ENCODE measurements at regions not wholly inside any gene's neighbourhood (a gene's known extent, or its start where the extent isn't known, plus 50 kb on each side); places are given as distances from the start of the nearest gene placed in this dataset.

GRCh38 chr5:174177531-174177930 is 132.0 kb downstream of the NSG2 start:
- TF ChIP-seq CTCF (IDR thresholded peaks at IDR 0.05; ENCODE audit: poor library complexity, severe bottlenecking) = no peak
- ATAC-seq (ENCODE audit: low read depth) (no peak), DNase-seq (ENCODE audit: low spot score) (no peak)
- no peaks in the 10 kb centered on the region for H3K36me3 ChIP-seq (ENCODE audit: low read depth)
- no peak overlapping the region for H3K4me3 ChIP-seq (ENCODE audit: severe bottlenecking)
- H3K27ac ChIP-seq (ENCODE audit: poor library complexity, severe bottlenecking) = no peak overlapping the region
- H3K27me3 ChIP-seq (ENCODE audit: insufficient read depth, poor library complexity, severe bottlenecking) = no peaks in the 10 kb centered on the region
- no peaks in the 10 kb centered on the region for H3K4me1 ChIP-seq (ENCODE audit: insufficient read depth, poor library complexity, severe bottlenecking)
- no peaks in the 10 kb centered on the region for H3K9me3 ChIP-seq (ENCODE audit: severe bottlenecking)

GRCh38 chr5:174177976-174178605 is 132.6 kb downstream of the NSG2 start:
- no peak overlapping the region for H3K4me3 ChIP-seq (ENCODE audit: severe bottlenecking)
- no peak for TF ChIP-seq CTCF (IDR thresholded peaks at IDR 0.05; ENCODE audit: poor library complexity, severe bottlenecking)
- no peaks in the 10 kb centered on the region for H3K9me3 ChIP-seq (ENCODE audit: severe bottlenecking)
- H3K27ac ChIP-seq (ENCODE audit: poor library complexity, severe bottlenecking) = no peak overlapping the region
- ATAC-seq (ENCODE audit: low read depth) = no peak
- no peaks in the 10 kb centered on the region for H3K27me3 ChIP-seq (ENCODE audit: insufficient read depth, poor library complexity, severe bottlenecking)
- no peak for DNase-seq (ENCODE audit: low spot score)
- no peaks in the 10 kb centered on the region for H3K4me1 ChIP-seq (ENCODE audit: insufficient read depth, poor library complexity, severe bottlenecking)
- no peaks in the 10 kb centered on the region for H3K36me3 ChIP-seq (ENCODE audit: low read depth)

- H3K4me3 ChIP-seq (ENCODE audit: severe bottlenecking) = no peak overlapping the region
- H3K4me1 ChIP-seq (ENCODE audit: insufficient read depth, poor library complexity, severe bottlenecking) = no peaks in the 10 kb centered on the region
- H3K9me3 ChIP-seq (ENCODE audit: severe bottlenecking) = no peaks in the 10 kb centered on the region
- H3K27me3 ChIP-seq (ENCODE audit: insufficient read depth, poor library complexity, severe bottlenecking) = no peaks in the 10 kb centered on the region
- ATAC-seq (ENCODE audit: low read depth) = no peak
- TF ChIP-seq CTCF (IDR thresholded peaks at IDR 0.05; ENCODE audit: poor library complexity, severe bottlenecking) = no peak
- DNase-seq (ENCODE audit: low spot score) = no peak
- no peak overlapping the region for H3K27ac ChIP-seq (ENCODE audit: poor library complexity, severe bottlenecking)
- no peaks in the 10 kb centered on the region for H3K36me3 ChIP-seq (ENCODE audit: low read depth)
Measured at GRCh38 chr5:174180639-174181038, 135.1 kb downstream of the NSG2 start.

GRCh38 chr5:174182111-174182510 is 136.6 kb downstream of the NSG2 start:
- H3K27ac ChIP-seq (ENCODE audit: poor library complexity, severe bottlenecking) = no peak overlapping the region
- no peak for DNase-seq (ENCODE audit: low spot score)
- no peaks in the 10 kb centered on the region for H3K36me3 ChIP-seq (ENCODE audit: low read depth)
- no peaks in the 10 kb centered on the region for H3K4me1 ChIP-seq (ENCODE audit: insufficient read depth, poor library complexity, severe bottlenecking)
- no peaks in the 10 kb centered on the region for H3K9me3 ChIP-seq (ENCODE audit: severe bottlenecking)
- H3K27me3 ChIP-seq (ENCODE audit: insufficient read depth, poor library complexity, severe bottlenecking) = peaks cover 6% of the 10 kb centered on the region
- ATAC-seq (ENCODE audit: low read depth) = no peak
- TF ChIP-seq CTCF (IDR thresholded peaks at IDR 0.05; ENCODE audit: poor library complexity, severe bottlenecking) = no peak
- no peak overlapping the region for H3K4me3 ChIP-seq (ENCODE audit: severe bottlenecking)

- ATAC-seq (ENCODE audit: low read depth) = no peak
- no peak for DNase-seq (ENCODE audit: low spot score)
- H3K4me3 ChIP-seq (ENCODE audit: severe bottlenecking) = no peak overlapping the region
- no peaks in the 10 kb centered on the region for H3K9me3 ChIP-seq (ENCODE audit: severe bottlenecking)
- H3K27ac ChIP-seq (ENCODE audit: poor library complexity, severe bottlenecking) = no peak overlapping the region
- no peak for TF ChIP-seq CTCF (IDR thresholded peaks at IDR 0.05; ENCODE audit: poor library complexity, severe bottlenecking)
- no peaks in the 10 kb centered on the region for H3K4me1 ChIP-seq (ENCODE audit: insufficient read depth, poor library complexity, severe bottlenecking)
- peaks cover 6% of the 10 kb centered on the region for H3K27me3 ChIP-seq (ENCODE audit: insufficient read depth, poor library complexity, severe bottlenecking)
- no peaks in the 10 kb centered on the region for H3K36me3 ChIP-seq (ENCODE audit: low read depth)
Measured at GRCh38 chr5:174183701-174184100, 138.2 kb downstream of the NSG2 start.

All from RWPE2 (cell line).